CD4-positive, CD25-positive, alpha-beta regulatory T cell (primary cell): ENCODE measurements at regions not wholly inside any gene's neighbourhood (a gene's known extent, or its start where the extent isn't known, plus 50 kb on each side); places are given as distances from the start of the nearest gene placed in this dataset.

ENCODE experiments used
- ATAC-seq, 2 donors: fragments of 150-1000 bp; cut with Tn5 transposase; one replicate each; pipeline ENCODE4 v1.10.0; 2021; ENCODE audit warnings: low read depth in 2 of 2, moderate number of reproducible peaks in 2 of 2, moderate library complexity in 1 of 2
- DNase-seq, 3 donors: peaks; one replicate each; pipeline versions ENCODE4 v3.0.0 to v3.0.0-alpha.2; 2012 to 2022; ENCODE audit warnings: mixed read lengths in 1 of 3
- H3K27ac ChIP-seq: one replicate; pipeline ENCODE4 v1.7.0; 2013; ENCODE audit warnings: mild to moderate bottlenecking, low read length; ENCODE audit not compliant: insufficient read depth, poor library complexity, severe bottlenecking
- H3K27me3 ChIP-seq: one replicate; pipeline ENCODE4 v1.7.0; 2013; ENCODE audit warnings: low read length; ENCODE audit not compliant: control insufficient read depth, insufficient read depth
- H3K36me3 ChIP-seq: one replicate; pipeline ENCODE4 v1.7.0; 2013; ENCODE audit warnings: mild to moderate bottlenecking, low read length, moderate library complexity; ENCODE audit not compliant: control insufficient read depth, insufficient read depth
- H3K4me1 ChIP-seq: 2 replicates; pipeline ENCODE4 v1.7.0; 2013; ENCODE audit warnings: mild to moderate bottlenecking, low read length; ENCODE audit not compliant: insufficient read depth, control insufficient read depth, poor library complexity, severe bottlenecking
- H3K4me3 ChIP-seq: one replicate; pipeline ENCODE4 v1.7.0; 2013; ENCODE audit warnings: low read depth, mild to moderate bottlenecking, low read length, moderate library complexity
- H3K9me3 ChIP-seq, 2 experiments: 1 replicate in 1 of 2; 2 replicates in 1 of 2; pipeline ENCODE4 v1.7.0; 2013; ENCODE audit warnings: low read length in 2 of 2, mild to moderate bottlenecking in 1 of 2, moderate library complexity in 1 of 2; ENCODE audit not compliant: control insufficient read depth in 2 of 2
- H3K27ac Mint-ChIP-seq, 3 donors: one replicate each; pipeline ENCODE4 v1.8.0; 2020 to 2022; ENCODE audit warnings: mild to moderate bottlenecking in 3 of 3, mixed read lengths in 3 of 3, moderate library complexity in 2 of 3
- H3K27me3 Mint-ChIP-seq: one replicate; pipeline ENCODE4 v1.8.0; 2022; ENCODE audit warnings: mild to moderate bottlenecking, mixed read lengths
- H3K36me3 Mint-ChIP-seq: one replicate; pipeline ENCODE4 v1.8.0; 2020; ENCODE audit warnings: mixed read lengths
- H3K4me1 Mint-ChIP-seq, 4 donors: one replicate each; pipeline ENCODE4 v1.8.0; 2020 to 2022; ENCODE audit warnings: mixed read lengths in 4 of 4, mild to moderate bottlenecking in 1 of 4
- H3K4me3 Mint-ChIP-seq, 4 donors: one replicate each; pipeline ENCODE4 v1.8.0; 2020 to 2022; ENCODE audit warnings: mild to moderate bottlenecking in 4 of 4, mixed read lengths in 4 of 4, moderate library complexity in 3 of 4
- H3K9me3 Mint-ChIP-seq, 7 donors: one replicate each; pipeline ENCODE4 v1.8.0; 2020 to 2022; ENCODE audit warnings: mixed read lengths in 7 of 7, mild to moderate bottlenecking in 3 of 7, moderate library complexity in 2 of 7

DNA sequence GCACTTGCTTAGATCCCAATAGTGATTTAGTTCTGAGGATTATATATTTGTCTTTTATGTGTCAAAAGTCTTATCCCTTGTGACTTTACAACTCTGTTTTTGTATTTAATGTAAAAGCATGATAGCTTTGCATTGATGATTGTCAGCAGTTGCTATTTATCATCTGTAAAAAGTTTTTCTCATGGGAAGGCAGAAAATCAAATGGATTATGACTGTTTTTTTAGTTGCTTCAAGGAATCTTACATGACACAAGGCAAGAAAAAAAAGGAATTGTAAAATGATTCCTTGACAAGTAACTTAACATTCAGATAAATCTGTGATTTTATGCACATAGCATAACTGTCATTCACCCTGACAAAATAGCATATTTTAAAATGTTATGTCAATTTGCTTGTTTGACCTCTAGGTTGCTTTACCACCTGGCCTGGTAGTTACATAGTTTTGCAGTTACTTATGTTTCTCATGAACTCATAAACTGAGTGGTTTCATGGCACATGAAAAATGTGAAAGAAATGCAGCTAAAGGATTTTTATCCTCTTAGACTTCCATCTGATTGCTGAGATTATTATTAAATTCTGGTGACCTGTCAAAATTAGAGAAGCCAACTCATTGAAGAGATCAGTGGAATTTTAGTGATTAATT lies 622.6 kb downstream of the ADGRL2 start:
- Mint-ChIP-seq H3K9me3 (peaks cover 0 to 12% (median 3%) of the 10 kb centered on the region in 7 donors), H3K27ac (no peak overlapping the region), H3K27me3 (no peaks in the 10 kb centered on the region), H3K4me1 (no peaks in the 10 kb centered on the region), H3K36me3 (no peaks in the 10 kb centered on the region), H3K4me3 (no peak overlapping the region)
- Histone ChIP-seq H3K27me3 (no peaks in the 10 kb centered on the region), H3K9me3 (no peaks in the 10 kb centered on the region), H3K4me3 (no peak overlapping the region), H3K27ac (no peak overlapping the region), H3K4me1 (no peaks in the 10 kb centered on the region), H3K36me3 (no peaks in the 10 kb centered on the region)
- DNase-seq (no peak), ATAC-seq (no peak)

- H3K27me3 Mint-ChIP-seq, result no peaks in the 10 kb centered on the region
- peaks cover 0 to 7% (median 3%) of the 10 kb centered on the region in 7 donors for H3K9me3 Mint-ChIP-seq
- no peaks in the 10 kb centered on the region for H3K36me3 Mint-ChIP-seq
- no peaks in the 10 kb centered on the region for H3K4me1 Mint-ChIP-seq
- Histone ChIP-seq H3K4me1 (no peaks in the 10 kb centered on the region), H3K4me3 (no peak overlapping the region), H3K27me3 (no peaks in the 10 kb centered on the region), H3K27ac (no peak overlapping the region), H3K9me3 (no peaks in the 10 kb centered on the region), H3K36me3 (no peaks in the 10 kb centered on the region)
- H3K27ac Mint-ChIP-seq, result no peak overlapping the region
- ATAC-seq (no peak), DNase-seq (no peak)
- no peak overlapping the region for H3K4me3 Mint-ChIP-seq
Observed at GRCh38 chr1:82421782-82422181, 621.0 kb downstream of the ADGRL2 start.

- Histone ChIP-seq H3K9me3 (no peaks in the 10 kb centered on the region), H3K27me3 (no peaks in the 10 kb centered on the region), H3K4me1 (no peaks in the 10 kb centered on the region), H3K36me3 (no peaks in the 10 kb centered on the region), H3K4me3 (no peak overlapping the region), H3K27ac (no peak overlapping the region)
- DNase-seq, result no peak
- no peaks in the 10 kb centered on the region for H3K27me3 Mint-ChIP-seq
- ATAC-seq, result no peak
- H3K4me3 Mint-ChIP-seq, result no peak overlapping the region
- no peaks in the 10 kb centered on the region for H3K4me1 Mint-ChIP-seq
- H3K36me3 Mint-ChIP-seq, result no peaks in the 10 kb centered on the region
- H3K9me3 Mint-ChIP-seq, result peaks cover 0 to 11% (median 3%) of the 10 kb centered on the region in 7 donors
- H3K27ac Mint-ChIP-seq, result no peak overlapping the region
Observed at GRCh38 chr1:82420584-82420983, 619.9 kb downstream of the ADGRL2 start.

DNA sequence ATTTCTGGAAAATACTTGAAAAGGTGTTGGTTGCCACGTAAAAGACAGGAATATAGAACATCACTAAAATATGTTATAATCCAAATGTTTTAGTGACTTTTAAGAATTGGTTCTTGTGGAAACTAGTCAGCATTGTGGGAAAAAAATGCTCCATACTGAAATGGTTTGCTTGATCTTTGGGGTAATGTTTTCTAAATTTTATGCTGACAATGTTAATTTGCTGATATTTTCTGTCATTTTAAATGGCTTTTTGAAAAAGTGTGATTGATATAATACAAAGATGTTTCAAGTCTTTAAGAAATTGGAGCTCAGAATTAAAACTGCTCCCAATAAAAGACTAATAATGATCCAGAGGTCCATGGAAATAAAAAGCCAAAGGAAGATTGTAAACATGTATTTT lies 610.9 kb downstream of the ADGRL2 start:
- H3K4me3 Mint-ChIP-seq, result no peak overlapping the region
- H3K4me3 ChIP-seq, result no peak overlapping the region
- H3K9me3 Mint-ChIP-seq, result peaks cover 2 to 8% (median 5%) of the 10 kb centered on the region in 7 donors
- DNase-seq, result no peak
- ATAC-seq, result no peak
- no peaks in the 10 kb centered on the region for H3K9me3 ChIP-seq
- no peaks in the 10 kb centered on the region for H3K27me3 ChIP-seq
- no peaks in the 10 kb centered on the region for H3K4me1 ChIP-seq
- no peaks in the 10 kb centered on the region for H3K27me3 Mint-ChIP-seq
- no peaks in the 10 kb centered on the region for H3K36me3 ChIP-seq
- no peaks in the 10 kb centered on the region for H3K4me1 Mint-ChIP-seq
- no peak overlapping the region for H3K27ac ChIP-seq
- H3K36me3 Mint-ChIP-seq, result no peaks in the 10 kb centered on the region
- no peak overlapping the region for H3K27ac Mint-ChIP-seq

- Mint-ChIP-seq H3K27ac (no peak overlapping the region), H3K4me1 (no peaks in the 10 kb centered on the region), H3K9me3 (peaks cover 2 to 13% (median 7%) of the 10 kb centered on the region in 7 donors), H3K27me3 (no peaks in the 10 kb centered on the region), H3K4me3 (no peak overlapping the region), H3K36me3 (no peaks in the 10 kb centered on the region)
- DNase-seq (no peak), ATAC-seq (no peak)
- no peaks in the 10 kb centered on the region for H3K4me1 ChIP-seq
- H3K27ac ChIP-seq, result no peak overlapping the region
- no peaks in the 10 kb centered on the region for H3K27me3 ChIP-seq
- peaks cover 0 to 3% of the 10 kb centered on the region in 2 experiments for H3K9me3 ChIP-seq
- no peak overlapping the region for H3K4me3 ChIP-seq
- H3K36me3 ChIP-seq, result no peaks in the 10 kb centered on the region
Observed at GRCh38 chr1:82405333-82405732, 604.6 kb downstream of the ADGRL2 start.

GRCh38 chr1:82401116-82401515 lies 600.4 kb downstream of the ADGRL2 start:
- no peaks in the 10 kb centered on the region for H3K4me1 ChIP-seq
- Mint-ChIP-seq H3K4me1 (no peaks in the 10 kb centered on the region), H3K4me3 (no peak overlapping the region), H3K27ac (no peak overlapping the region), H3K27me3 (no peaks in the 10 kb centered on the region), H3K9me3 (peaks cover under 1 to 8% (median 3%) of the 10 kb centered on the region in 7 donors), H3K36me3 (no peaks in the 10 kb centered on the region)
- DNase-seq (no peak), ATAC-seq (no peak)
- no peak overlapping the region for H3K27ac ChIP-seq
- H3K36me3 ChIP-seq, result no peaks in the 10 kb centered on the region
- H3K4me3 ChIP-seq, result no peak overlapping the region
- H3K27me3 ChIP-seq, result no peaks in the 10 kb centered on the region
- H3K9me3 ChIP-seq, result peaks cover 0 to 3% of the 10 kb centered on the region in 2 experiments

DNA sequence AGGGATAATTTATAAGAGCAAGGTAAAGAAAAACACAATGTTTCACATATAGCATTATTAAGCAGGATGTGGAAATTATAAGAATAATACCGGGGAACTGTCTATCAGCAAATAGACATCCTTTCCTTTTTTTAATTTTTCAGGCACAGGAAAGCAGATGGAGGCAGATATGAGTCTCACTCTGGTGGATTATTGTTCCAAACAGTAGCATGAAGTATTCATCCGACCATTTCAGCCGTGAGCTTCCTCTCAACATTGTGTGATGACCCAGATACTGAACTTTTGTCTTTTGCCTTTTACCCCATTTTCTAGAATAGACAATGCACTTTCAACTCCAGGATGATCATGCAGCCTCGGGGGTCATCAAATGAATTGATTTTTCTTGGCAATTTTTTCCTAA lies 599.8 kb downstream of the ADGRL2 start:
- ATAC-seq (no peak), DNase-seq (no peak)
- Mint-ChIP-seq H3K36me3 (no peaks in the 10 kb centered on the region), H3K9me3 (peaks cover 0 to 7% (median 3%) of the 10 kb centered on the region in 7 donors), H3K4me3 (no peak overlapping the region), H3K27me3 (no peaks in the 10 kb centered on the region), H3K4me1 (no peaks in the 10 kb centered on the region), H3K27ac (no peak overlapping the region)
- Histone ChIP-seq H3K27ac (no peak overlapping the region), H3K36me3 (no peaks in the 10 kb centered on the region), H3K4me1 (no peaks in the 10 kb centered on the region), H3K27me3 (no peaks in the 10 kb centered on the region), H3K4me3 (no peak overlapping the region), H3K9me3 (peaks cover 0 to 3% of the 10 kb centered on the region in 2 experiments)

- H3K4me1 Mint-ChIP-seq, result no peaks in the 10 kb centered on the region
- no peak overlapping the region for H3K4me3 ChIP-seq
- peaks cover 0 to 3% (median 2%) of the 10 kb centered on the region in 7 donors for H3K9me3 Mint-ChIP-seq
- no peak overlapping the region for H3K4me3 Mint-ChIP-seq
- no peaks in the 10 kb centered on the region for H3K27me3 ChIP-seq
- H3K4me1 ChIP-seq, result no peaks in the 10 kb centered on the region
- no peak for ATAC-seq
- H3K27ac Mint-ChIP-seq, result no peak overlapping the region
- no peak overlapping the region for H3K27ac ChIP-seq
- H3K36me3 ChIP-seq, result no peaks in the 10 kb centered on the region
- DNase-seq, result no peak
- H3K9me3 ChIP-seq, result peaks cover 0 to 3% of the 10 kb centered on the region in 2 experiments
- H3K27me3 Mint-ChIP-seq, result no peaks in the 10 kb centered on the region
- no peaks in the 10 kb centered on the region for H3K36me3 Mint-ChIP-seq
Observed at GRCh38 chr1:82399093-82399492, 598.4 kb downstream of the ADGRL2 start.
